IPS-18c (cell line): ENCODE measurements at regions not wholly inside any gene's neighbourhood (a gene's known extent, or its start where the extent isn't known, plus 50 kb on each side); places are given as distances from the start of the nearest gene placed in this dataset.
"Not testable (repeated sequence)": the region's sequence is repeated elsewhere in the genome, so short reads cannot be mapped to it uniquely, and the experiment has no call there.

Source experiments
- H3K4me3 ChIP-seq: 2 replicates; pipeline ENCODE4 v1.7.0; 2013; ENCODE audit warnings: low read depth, mild to moderate bottlenecking, low read length, moderate library complexity; ENCODE audit not compliant: insufficient read depth
- H3K9me3 ChIP-seq: one replicate; pipeline ENCODE4 v1.6.1; 2013; ENCODE audit warnings: mild to moderate bottlenecking, low read length, moderate library complexity; ENCODE audit not compliant: control insufficient read depth, insufficient read depth

DNA sequence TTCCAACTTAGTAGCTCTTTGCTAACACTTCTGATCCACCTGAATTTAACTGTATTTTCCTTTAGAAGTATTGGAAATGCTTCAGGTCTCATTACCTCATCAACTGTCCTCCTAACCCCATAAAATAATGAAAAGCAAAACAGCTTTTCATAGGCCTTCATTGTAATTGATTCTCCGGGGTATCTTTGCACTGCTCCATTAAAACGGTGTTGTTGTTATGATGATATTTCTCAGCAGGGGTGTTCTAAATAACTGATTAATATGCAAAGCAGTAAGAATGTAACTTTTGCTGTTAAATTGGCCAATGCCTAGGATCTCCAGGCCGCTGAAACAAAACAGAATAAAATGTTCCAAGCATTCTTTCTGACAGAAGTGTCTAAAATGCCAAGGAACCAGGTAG, 1983.2 kb downstream of the EFNA5 start:
- H3K4me3 ChIP-seq, result no peak overlapping the region

DNA sequence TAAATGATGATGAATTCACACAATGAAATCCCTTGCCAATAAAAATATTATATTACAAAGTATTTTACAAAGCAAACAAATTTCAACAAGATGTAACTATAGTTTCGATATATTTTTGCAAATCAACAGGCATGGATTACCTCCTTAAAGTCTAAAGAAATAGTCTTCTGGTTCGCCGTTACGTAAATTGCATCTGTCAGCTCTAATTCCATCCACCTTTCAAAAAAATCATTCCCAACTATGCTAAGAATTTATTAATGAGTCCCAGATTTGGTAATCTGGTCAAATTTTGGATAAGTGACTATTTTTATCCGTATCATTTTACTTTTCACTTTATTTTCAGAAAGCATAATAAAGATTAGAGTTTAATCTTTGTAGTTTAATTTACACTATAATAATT, 1984.9 kb downstream of the EFNA5 start:
- Histone ChIP-seq H3K9me3 (no peaks in the 10 kb centered on the region), H3K4me3 (no peak overlapping the region)

More for the DNA sequence above, 1983.2 kb downstream of the EFNA5 start:
- H3K9me3 ChIP-seq, result no peaks in the 10 kb centered on the region

GRCh38 chr5:105684799-105685198, 1985.9 kb downstream of the EFNA5 start:
- no peak overlapping the region for H3K4me3 ChIP-seq
- no peaks in the 10 kb centered on the region for H3K9me3 ChIP-seq

DNA sequence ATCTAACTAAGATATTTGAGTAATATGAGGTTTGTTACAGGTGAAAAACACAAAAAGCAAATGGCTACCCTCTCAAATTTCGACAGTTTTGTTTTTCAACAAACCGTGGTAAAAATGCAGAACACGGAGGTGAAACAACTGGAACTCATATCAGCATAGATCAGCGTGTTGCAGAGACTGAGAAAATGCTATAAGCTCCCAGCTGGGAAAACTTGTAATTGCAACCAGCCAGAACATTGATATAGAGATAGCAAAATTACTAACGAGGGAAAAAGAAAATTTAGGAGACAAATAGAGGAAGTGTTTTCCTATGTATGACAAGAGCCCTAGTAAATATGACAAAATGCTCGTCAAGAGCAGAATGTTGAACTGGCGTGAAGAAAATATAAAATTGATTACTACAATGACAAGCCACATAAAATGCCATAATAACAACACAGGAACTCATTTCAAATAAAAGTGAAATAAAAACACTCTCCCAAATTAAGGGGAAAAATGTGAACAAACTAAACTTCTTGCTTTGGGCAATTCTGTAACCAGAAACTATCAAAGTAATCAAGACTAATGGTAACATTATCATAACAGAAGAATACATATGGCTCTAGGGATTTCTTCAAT, 1989.8 kb downstream of the EFNA5 start:
- Histone ChIP-seq H3K4me3 (no peak overlapping the region), H3K9me3 (no peaks in the 10 kb centered on the region)

GRCh38 chr5:105677291-105677690, 1993.4 kb downstream of the EFNA5 start:
- Histone ChIP-seq H3K9me3 (no peaks in the 10 kb centered on the region), H3K4me3 (no peak overlapping the region)

- H3K9me3 ChIP-seq, result no peaks in the 10 kb centered on the region
- H3K4me3 ChIP-seq, result no peak overlapping the region
Observed at GRCh38 chr5:105670596-105670995, 2000.1 kb downstream of the EFNA5 start.

DNA sequence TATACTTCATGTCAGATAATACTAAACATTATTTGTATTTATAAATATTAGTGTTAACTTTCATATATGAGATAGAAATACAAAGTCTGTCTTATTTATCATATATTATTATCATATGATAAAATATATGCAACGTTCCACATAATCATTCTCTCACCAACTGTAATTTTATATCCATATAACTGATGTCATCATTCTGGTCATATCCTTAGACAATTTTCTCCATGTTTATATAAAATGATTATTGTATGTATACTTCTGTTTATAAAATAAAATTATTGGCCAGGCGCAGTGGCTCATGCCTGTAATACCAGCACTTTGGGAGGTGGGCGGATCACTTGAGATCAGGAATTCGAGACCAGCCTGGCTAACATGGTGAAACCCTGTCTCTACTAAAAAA, 2007.1 kb downstream of the EFNA5 start:
- H3K9me3 ChIP-seq, result no peaks in the 10 kb centered on the region

GRCh38 chr5:105659396-105659795, 2011.3 kb downstream of the EFNA5 start:
- H3K9me3 ChIP-seq, result no peaks in the 10 kb centered on the region
- H3K4me3 ChIP-seq, result no peak overlapping the region

More for the DNA sequence above, 2007.1 kb downstream of the EFNA5 start:
- H3K4me3 ChIP-seq, result no peak overlapping the region

DNA sequence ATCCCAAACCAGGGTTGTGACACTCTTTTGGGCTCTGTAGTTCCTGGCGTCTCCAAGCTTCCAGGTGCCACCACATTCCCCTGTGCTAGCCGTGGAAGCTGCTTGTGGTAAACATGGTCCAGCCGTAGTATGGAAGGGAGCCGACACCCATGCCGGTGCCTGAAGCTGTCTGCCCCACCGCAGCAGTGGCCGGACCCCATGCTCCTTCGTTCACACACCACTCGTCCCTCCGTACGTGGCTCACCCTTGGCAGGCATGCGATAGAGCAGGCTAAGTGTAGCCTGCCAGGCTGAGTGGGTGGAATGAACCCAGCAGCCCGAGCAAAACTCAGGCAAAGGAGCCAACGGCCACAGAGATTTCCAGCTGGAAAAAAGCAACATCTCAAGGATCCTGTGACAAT, 2030.4 kb downstream of the EFNA5 start:
- Histone ChIP-seq H3K4me3 (no peak overlapping the region), H3K9me3 (peaks cover 2% of the 10 kb centered on the region)

GRCh38 chr5:105639511-105639910, 2031.2 kb downstream of the EFNA5 start:
- H3K9me3 ChIP-seq, result peaks cover 2% of the 10 kb centered on the region
- H3K4me3 ChIP-seq, result no peak overlapping the region

DNA sequence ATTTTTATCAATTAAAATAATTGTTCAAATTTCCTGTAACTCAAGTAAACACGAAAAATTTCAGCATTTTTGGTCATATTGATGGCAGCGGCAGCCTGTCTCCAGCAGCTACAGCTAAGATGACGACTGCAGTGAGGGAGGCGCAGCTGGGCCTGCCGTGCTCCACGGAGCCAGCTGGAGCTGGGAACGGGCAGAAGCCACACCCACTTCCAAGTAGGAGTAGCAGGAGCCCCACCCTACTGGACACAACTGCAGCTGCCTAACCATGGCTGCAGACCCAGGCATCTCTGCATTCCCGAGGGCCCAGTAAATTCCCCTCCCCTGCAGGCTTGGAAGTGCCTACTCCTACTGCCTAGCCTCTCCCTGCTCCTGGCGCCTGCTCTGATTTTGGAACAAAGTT, 2031.7 kb downstream of the EFNA5 start:
- peaks cover 2% of the 10 kb centered on the region for H3K9me3 ChIP-seq
- no peak overlapping the region for H3K4me3 ChIP-seq

- Histone ChIP-seq H3K4me3 (no peak overlapping the region), H3K9me3 (peaks cover 2% of the 10 kb centered on the region)
Observed at GRCh38 chr5:105638437-105638836, 2032.3 kb downstream of the EFNA5 start.

DNA sequence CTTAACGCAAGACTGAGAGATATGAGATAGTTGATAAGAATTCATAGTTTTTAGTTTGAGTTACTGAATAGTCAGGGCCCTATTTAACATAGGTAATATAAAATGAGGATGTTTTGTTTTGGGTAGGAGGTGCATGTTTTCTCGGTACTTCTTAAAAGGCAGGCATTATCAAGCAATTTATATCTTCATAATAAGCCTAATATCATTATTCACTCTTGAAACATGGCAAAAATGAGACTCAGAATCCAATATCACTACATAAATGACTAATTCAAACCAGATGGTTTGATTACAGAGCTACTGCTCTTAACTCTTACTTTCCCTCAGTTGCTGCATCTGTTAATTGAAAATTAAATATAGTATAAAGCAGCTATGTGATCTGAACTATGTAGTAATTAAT, 2038.7 kb downstream of the EFNA5 start:
- Histone ChIP-seq H3K4me3 (no peak overlapping the region), H3K9me3 (peaks cover 1% of the 10 kb centered on the region)

GRCh38 chr5:105630803-105631202, 2039.9 kb downstream of the EFNA5 start:
- H3K9me3 ChIP-seq, result no peaks in the 10 kb centered on the region

DNA sequence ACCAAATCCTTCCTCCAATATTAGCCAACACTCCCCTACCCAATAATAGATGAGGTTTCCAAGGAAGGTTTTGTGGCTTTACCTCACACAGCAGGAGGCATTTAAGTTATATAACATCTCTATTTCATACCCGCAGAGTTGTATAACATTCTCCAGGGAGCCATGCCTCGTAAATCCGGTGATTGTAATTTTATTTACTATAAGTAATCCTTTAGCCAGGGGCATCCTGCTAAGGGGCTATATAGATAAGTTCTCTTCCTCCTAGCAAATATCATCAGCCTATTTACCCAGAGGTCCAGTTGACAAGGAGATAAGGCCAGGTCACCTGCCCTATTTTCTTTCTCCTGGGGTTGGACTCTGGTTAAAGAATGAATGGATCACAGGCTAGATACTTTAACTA, 2051.0 kb downstream of the EFNA5 start:
- Histone ChIP-seq H3K4me3 (no peak overlapping the region), H3K9me3 (no peaks in the 10 kb centered on the region)

More at GRCh38 chr5:105630803-105631202, 2039.9 kb downstream of the EFNA5 start:
- H3K4me3 ChIP-seq, result no peak overlapping the region

DNA sequence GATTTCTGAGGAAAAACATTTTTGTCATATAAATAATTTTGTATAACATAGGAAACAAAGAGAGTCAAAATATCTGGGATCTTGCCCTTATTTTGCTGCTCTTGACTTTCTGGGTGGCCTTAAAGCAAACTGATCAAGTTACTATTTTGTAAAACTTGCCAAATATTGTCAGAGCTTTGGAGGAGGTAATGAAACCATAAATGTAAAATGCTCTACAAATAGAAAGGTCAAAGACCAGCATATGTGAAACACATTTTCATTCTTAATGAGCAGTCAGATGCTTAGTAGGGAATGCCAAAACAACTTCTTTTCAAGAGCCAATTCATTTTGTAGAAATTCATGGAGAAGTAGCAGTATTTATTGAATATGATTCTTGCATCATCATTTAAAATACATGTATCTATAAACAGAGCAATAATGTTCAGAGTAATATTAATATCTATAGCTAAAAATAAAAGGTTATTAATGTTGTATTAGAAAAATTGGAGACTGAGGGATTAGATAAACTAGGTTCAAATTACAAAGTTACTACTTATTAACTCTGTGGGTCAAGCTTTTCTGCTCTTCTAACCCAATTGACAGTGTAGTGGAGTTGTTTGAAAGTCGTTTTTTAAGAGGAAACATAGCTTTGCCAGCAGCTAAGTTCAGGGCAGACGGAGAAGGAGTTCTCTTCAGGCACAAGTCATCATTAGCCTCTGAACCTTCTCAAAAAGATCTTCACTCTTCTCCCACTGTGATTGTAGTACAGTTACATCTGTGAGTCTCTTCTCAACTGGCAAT, 2053.1 kb downstream of the EFNA5 start:
- H3K9me3 ChIP-seq, result no peaks in the 10 kb centered on the region
- H3K4me3 ChIP-seq, result no peak overlapping the region

- no peak overlapping the region for H3K4me3 ChIP-seq
Observed at GRCh38 chr5:105616599-105616998, 2054.0 kb upstream of the NUDT12 start.

GRCh38 chr5:105602406-105602805, 2039.8 kb upstream of the NUDT12 start:
- not testable (repeated sequence) for H3K9me3 ChIP-seq

More at GRCh38 chr5:105616599-105616998, 2054.0 kb upstream of the NUDT12 start:
- H3K9me3 ChIP-seq, result no peaks in the 10 kb centered on the region

More at GRCh38 chr5:105602406-105602805, 2039.8 kb upstream of the NUDT12 start:
- H3K4me3 ChIP-seq, result not testable (repeated sequence)
